SK-N-SH treated with all-trans-retinoic acid at 6 μM for 48 hours (cell line): ENCODE measurements at regions not wholly inside any gene's neighbourhood (a gene's known extent, or its start where the extent isn't known, plus 50 kb on each side); places are given as distances from the start of the nearest gene placed in this dataset.

Experiments used
- ATAC-seq: fragments of 200-7000 bp; cut with Tn5 transposase; 3 replicates; pipeline ENCODE4 v1.9.1; 2020; ENCODE audit warnings: mild to moderate bottlenecking, moderate library complexity
- ARNTL ChIP-seq: fragments of 450-650 bp; formaldehyde crosslinking; IDR thresholded peaks from 2 replicates; pipeline ENCODE4 v1.5.0; 2020; ENCODE audit warnings: low read depth, mild to moderate bottlenecking, moderate library complexity, borderline replicate concordance
- BACH2 ChIP-seq: fragments of 250-450 bp; sonication (Bioruptor Pico); IDR thresholded peaks from 2 replicates; pipeline ENCODE4 v1.9.0; 2021; ENCODE audit warnings: mild to moderate bottlenecking, borderline replicate concordance
- CSDC2 ChIP-seq: fragments of 250-450 bp; sonication (Bioruptor Pico); IDR thresholded peaks from 2 replicates; pipeline ENCODE4 v1.5.0; 2020; ENCODE audit warnings: mild to moderate bottlenecking, moderate library complexity
- ESRRG ChIP-seq: fragments of 250-450 bp; sonication (Bioruptor Pico); IDR thresholded peaks from 2 replicates; pipeline ENCODE4 v1.6.1; 2021; ENCODE audit warnings: mild to moderate bottlenecking
- GLIS3 ChIP-seq: fragments of 250-450 bp; sonication (Bioruptor Pico); IDR thresholded peaks from 2 replicates; pipeline ENCODE4 v1.5.0; 2020; ENCODE audit warnings: mild to moderate bottlenecking, moderate library complexity
- ISL1 ChIP-seq: fragments of 250-450 bp; sonication (Bioruptor Pico); IDR thresholded peaks from 2 replicates; pipeline ENCODE4 v2.1.2; 2022; ENCODE audit warnings: mild to moderate bottlenecking, moderate library complexity
- OSR1 ChIP-seq: fragments of 250-450 bp; sonication (Bioruptor Pico); IDR thresholded peaks from 2 replicates; pipeline ENCODE4 v1.8.0; 2022; ENCODE audit warnings: moderate library complexity, mild to moderate bottlenecking, inconsistent platforms
- PPARA ChIP-seq: fragments of 250-450 bp; sonication (Bioruptor Pico); IDR thresholded peaks from 2 replicates; pipeline ENCODE4 v1.5.0; 2020; ENCODE audit warnings: mild to moderate bottlenecking, borderline replicate concordance
- RARB ChIP-seq: fragments of 250-450 bp; sonication (Bioruptor Pico); IDR thresholded peaks from 2 replicates; pipeline ENCODE4 v1.8.0; 2021; ENCODE audit warnings: mild to moderate bottlenecking, moderate library complexity
- SNAI2 ChIP-seq: fragments of 250-450 bp; sonication (Bioruptor Pico); IDR thresholded peaks from 2 replicates; pipeline ENCODE4 v1.5.0; 2020; ENCODE audit warnings: mild to moderate bottlenecking, moderate library complexity
- TCF4 ChIP-seq: fragments of 250-450 bp; sonication (Bioruptor Pico); IDR thresholded peaks from 2 replicates; pipeline ENCODE4 v1.8.0; 2021; ENCODE audit warnings: mild to moderate bottlenecking, moderate library complexity, borderline replicate concordance
- TOX ChIP-seq: fragments of 250-450 bp; sonication (Bioruptor Pico); IDR thresholded peaks from 2 replicates; pipeline ENCODE4 v1.8.0; 2021; ENCODE audit warnings: mild to moderate bottlenecking, moderate library complexity, borderline replicate concordance
- ZC3H10 ChIP-seq: fragments of 250-450 bp; sonication (Bioruptor Pico); IDR thresholded peaks from 2 replicates; pipeline ENCODE4 v1.5.1; 2021; ENCODE audit warnings: mild to moderate bottlenecking, moderate library complexity
- ZFP3 ChIP-seq: fragments of 250-450 bp; sonication (Bioruptor Pico); IDR thresholded peaks from 2 replicates; pipeline ENCODE4 v1.5.0; 2020; ENCODE audit warnings: mild to moderate bottlenecking, moderate library complexity
- ZFP30 ChIP-seq: fragments of 450-650 bp; formaldehyde crosslinking; IDR thresholded peaks from 2 replicates; pipeline ENCODE4 v1.5.0; 2022; ENCODE audit warnings: mild to moderate bottlenecking, moderate library complexity
- ZNF565 ChIP-seq: fragments of 450-650 bp; formaldehyde crosslinking; conservative IDR thresholded peaks from 2 replicates; pipeline ENCODE4 v1.5.0; 2020; ENCODE audit warnings: low read depth, mild to moderate bottlenecking, moderate library complexity
- ZNF8 ChIP-seq: fragments of 450-650 bp; formaldehyde crosslinking; IDR thresholded peaks from 2 replicates; pipeline ENCODE4 v1.5.0; 2020; ENCODE audit warnings: mild to moderate bottlenecking, moderate library complexity
- TF ChIP-seq, protein P1 (sequence below): fragments of 250-450 bp; sonication (Bioruptor Pico); IDR thresholded peaks from 2 replicates; pipeline ENCODE4 v1.8.0; 2021; ENCODE audit warnings: low read depth, mild to moderate bottlenecking, moderate library complexity, borderline replicate concordance
- TF ChIP-seq, protein P2 (sequence below): fragments of 250-450 bp; sonication (Bioruptor Pico); IDR thresholded peaks from 2 replicates; pipeline ENCODE4 v1.5.1; 2021; ENCODE audit warnings: mild to moderate bottlenecking, moderate library complexity
- TF ChIP-seq, protein P3 (sequence below): fragments of 250-450 bp; sonication (Bioruptor Pico); IDR thresholded peaks from 2 replicates; pipeline ENCODE4 v1.5.1; 2020; ENCODE audit warnings: low read depth, mild to moderate bottlenecking, moderate library complexity
- TF ChIP-seq, protein P4 (sequence below): fragments of 250-450 bp; sonication (Bioruptor Pico); IDR thresholded peaks from 2 replicates; pipeline ENCODE4 v1.5.0; 2020; ENCODE audit warnings: mild to moderate bottlenecking, moderate library complexity
- TF ChIP-seq, protein P5 (sequence below): fragments of 250-450 bp; sonication (Bioruptor Pico); IDR thresholded peaks from 2 replicates; pipeline ENCODE4 v1.8.0; 2020; ENCODE audit warnings: mild to moderate bottlenecking, moderate library complexity, borderline replicate concordance

DNA sequence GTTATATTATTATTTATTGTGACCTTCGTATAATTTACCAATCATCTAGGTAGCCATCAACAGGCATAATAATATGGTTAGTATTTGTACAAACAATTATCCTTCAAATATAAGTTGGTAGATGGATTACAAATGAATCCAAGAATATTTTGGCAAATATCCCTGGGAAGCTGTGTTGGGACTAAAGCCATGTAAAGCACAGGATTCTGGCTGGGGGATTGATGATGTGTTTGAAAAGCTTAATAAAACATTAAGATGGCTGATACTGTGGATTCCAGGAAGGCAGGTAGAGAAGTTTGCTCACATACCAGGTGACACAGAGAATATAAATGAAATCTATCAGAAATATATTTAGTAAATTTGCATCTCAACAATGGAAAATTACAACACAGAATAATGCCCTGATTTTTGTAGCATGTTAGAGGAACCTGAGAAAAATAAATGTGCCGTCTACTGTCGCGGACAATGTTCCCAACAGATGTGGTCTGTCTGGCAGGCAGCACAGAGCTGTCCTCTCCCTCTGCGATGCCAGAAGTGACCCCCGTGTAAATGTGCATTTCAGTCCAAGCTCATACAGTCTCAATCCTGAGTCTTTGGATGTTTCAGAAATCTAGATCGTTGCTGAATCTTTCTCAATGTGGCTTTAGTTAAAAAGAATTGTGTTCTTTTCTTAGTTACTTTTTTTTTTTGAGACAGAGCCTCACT is 125.0 kb downstream of the TEX36 start:
- TF ChIP-seq ISL1 (CRISPR knock-in tag) (no peak), SNAI2 (no peak), ZC3H10 (no peak), ARNTL (CRISPR knock-in tag) (no peak), RARB (no peak), ZFP3 (CRISPR knock-in tag) (no peak), ZFP30 (CRISPR knock-in tag) (no peak), BACH2 (no peak), ESRRG (no peak), TOX (CRISPR knock-in tag) (no peak), TCF4 (CRISPR knock-in tag) (no peak), CSDC2 (CRISPR knock-in tag) (no peak), ZNF565 (CRISPR knock-in tag) (no peak), OSR1 (no peak), PPARA (no peak)
- TF ChIP-seq, protein P1, sequence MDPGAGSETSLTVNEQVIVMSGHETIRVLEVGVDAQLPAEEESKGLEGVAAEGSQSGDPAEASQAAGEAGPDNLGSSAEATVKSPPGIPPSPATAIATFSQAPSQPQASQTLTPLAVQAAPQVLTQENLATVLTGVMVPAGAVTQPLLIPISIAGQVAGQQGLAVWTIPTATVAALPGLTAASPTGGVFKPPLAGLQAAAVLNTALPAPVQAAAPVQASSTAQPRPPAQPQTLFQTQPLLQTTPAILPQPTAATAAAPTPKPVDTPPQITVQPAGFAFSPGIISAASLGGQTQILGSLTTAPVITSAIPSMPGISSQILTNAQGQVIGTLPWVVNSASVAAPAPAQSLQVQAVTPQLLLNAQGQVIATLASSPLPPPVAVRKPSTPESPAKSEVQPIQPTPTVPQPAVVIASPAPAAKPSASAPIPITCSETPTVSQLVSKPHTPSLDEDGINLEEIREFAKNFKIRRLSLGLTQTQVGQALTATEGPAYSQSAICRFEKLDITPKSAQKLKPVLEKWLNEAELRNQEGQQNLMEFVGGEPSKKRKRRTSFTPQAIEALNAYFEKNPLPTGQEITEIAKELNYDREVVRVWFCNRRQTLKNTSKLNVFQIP (CRISPR knock-in tag) = no peak
- TF ChIP-seq, protein P2, sequence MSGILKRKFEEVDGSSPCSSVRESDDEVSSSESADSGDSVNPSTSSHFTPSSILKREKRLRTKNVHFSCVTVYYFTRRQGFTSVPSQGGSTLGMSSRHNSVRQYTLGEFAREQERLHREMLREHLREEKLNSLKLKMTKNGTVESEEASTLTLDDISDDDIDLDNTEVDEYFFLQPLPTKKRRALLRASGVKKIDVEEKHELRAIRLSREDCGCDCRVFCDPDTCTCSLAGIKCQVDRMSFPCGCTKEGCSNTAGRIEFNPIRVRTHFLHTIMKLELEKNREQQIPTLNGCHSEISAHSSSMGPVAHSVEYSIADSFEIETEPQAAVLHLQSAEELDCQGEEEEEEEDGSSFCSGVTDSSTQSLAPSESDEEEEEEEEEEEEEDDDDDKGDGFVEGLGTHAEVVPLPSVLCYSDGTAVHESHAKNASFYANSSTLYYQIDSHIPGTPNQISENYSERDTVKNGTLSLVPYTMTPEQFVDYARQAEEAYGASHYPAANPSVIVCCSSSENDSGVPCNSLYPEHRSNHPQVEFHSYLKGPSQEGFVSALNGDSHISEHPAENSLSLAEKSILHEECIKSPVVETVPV (CRISPR knock-in tag) = no peak
- TF ChIP-seq, protein P3, sequence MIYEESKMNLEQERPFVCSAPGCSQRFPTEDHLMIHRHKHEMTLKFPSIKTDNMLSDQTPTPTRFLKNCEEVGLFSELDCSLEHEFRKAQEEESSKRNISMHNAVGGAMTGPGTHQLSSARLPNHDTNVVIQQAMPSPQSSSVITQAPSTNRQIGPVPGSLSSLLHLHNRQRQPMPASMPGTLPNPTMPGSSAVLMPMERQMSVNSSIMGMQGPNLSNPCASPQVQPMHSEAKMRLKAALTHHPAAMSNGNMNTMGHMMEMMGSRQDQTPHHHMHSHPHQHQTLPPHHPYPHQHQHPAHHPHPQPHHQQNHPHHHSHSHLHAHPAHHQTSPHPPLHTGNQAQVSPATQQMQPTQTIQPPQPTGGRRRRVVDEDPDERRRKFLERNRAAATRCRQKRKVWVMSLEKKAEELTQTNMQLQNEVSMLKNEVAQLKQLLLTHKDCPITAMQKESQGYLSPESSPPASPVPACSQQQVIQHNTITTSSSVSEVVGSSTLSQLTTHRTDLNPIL (CRISPR knock-in tag) = no peak
- TF ChIP-seq, protein P4, sequence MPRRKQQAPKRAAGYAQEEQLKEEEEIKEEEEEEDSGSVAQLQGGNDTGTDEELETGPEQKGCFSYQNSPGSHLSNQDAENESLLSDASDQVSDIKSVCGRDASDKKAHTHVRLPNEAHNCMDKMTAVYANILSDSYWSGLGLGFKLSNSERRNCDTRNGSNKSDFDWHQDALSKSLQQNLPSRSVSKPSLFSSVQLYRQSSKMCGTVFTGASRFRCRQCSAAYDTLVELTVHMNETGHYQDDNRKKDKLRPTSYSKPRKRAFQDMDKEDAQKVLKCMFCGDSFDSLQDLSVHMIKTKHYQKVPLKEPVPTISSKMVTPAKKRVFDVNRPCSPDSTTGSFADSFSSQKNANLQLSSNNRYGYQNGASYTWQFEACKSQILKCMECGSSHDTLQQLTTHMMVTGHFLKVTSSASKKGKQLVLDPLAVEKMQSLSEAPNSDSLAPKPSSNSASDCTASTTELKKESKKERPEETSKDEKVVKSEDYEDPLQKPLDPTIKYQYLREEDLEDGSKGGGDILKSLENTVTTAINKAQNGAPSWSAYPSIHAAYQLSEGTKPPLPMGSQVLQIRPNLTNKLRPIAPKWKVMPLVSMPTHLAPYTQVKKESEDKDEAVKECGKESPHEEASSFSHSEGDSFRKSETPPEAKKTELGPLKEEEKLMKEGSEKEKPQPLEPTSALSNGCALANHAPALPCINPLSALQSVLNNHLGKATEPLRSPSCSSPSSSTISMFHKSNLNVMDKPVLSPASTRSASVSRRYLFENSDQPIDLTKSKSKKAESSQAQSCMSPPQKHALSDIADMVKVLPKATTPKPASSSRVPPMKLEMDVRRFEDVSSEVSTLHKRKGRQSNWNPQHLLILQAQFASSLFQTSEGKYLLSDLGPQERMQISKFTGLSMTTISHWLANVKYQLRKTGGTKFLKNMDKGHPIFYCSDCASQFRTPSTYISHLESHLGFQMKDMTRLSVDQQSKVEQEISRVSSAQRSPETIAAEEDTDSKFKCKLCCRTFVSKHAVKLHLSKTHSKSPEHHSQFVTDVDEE (CRISPR knock-in tag) = no peak
- TF ChIP-seq, protein P5, sequence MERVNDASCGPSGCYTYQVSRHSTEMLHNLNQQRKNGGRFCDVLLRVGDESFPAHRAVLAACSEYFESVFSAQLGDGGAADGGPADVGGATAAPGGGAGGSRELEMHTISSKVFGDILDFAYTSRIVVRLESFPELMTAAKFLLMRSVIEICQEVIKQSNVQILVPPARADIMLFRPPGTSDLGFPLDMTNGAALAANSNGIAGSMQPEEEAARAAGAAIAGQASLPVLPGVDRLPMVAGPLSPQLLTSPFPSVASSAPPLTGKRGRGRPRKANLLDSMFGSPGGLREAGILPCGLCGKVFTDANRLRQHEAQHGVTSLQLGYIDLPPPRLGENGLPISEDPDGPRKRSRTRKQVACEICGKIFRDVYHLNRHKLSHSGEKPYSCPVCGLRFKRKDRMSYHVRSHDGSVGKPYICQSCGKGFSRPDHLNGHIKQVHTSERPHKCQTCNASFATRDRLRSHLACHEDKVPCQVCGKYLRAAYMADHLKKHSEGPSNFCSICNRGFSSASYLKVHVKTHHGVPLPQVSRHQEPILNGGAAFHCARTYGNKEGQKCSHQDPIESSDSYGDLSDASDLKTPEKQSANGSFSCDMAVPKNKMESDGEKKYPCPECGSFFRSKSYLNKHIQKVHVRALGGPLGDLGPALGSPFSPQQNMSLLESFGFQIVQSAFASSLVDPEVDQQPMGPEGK (CRISPR knock-in tag) = no peak
- no peak for ATAC-seq

DNA sequence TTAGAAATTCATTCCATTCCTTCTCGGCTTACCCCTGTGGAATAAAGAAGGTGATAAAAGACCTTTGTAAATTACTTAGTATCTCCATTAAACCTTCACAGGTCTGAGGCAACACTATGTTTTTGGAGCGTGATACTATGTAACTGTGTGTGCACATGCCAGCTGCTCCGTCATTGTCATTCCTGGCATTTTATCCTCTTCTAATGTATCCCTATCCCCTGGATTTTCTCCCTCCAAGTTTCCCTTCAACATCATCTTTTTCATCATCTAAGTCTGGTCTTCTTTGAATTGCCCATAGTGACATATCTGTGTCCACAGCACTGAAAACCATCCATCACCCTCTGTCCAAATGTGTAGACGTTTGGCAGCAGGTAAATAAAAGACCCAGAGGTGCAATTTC is 125.7 kb downstream of the TEX36 start:
- ATAC-seq = no peak
- TF ChIP-seq ZNF565 (CRISPR knock-in tag) (no peak), TCF4 (CRISPR knock-in tag) (no peak), ZNF8 (CRISPR knock-in tag) (no peak), BACH2 (no peak), GLIS3 (CRISPR knock-in tag) (no peak), CSDC2 (CRISPR knock-in tag) (no peak)
- TF ChIP-seq, protein P1 (CRISPR knock-in tag) = no peak
